Endodermal cell (in vitro differentiated cells): ENCODE measurements at regions not wholly inside any gene's neighbourhood (a gene's known extent, or its start where the extent isn't known, plus 50 kb on each side); places are given as distances from the start of the nearest gene placed in this dataset.

Experiments
- DNase-seq: peaks from one replicate; pipeline ENCODE4 v3.0.0-alpha.2; 2017
- H3K27ac ChIP-seq: 2 replicates; pipeline ENCODE4 v1.5.1; 2013; ENCODE audit warnings: mild to moderate bottlenecking, low read depth, low read length, moderate library complexity
- H3K27me3 ChIP-seq: 2 replicates; pipeline ENCODE4 v1.6.1; 2013; ENCODE audit warnings: mild to moderate bottlenecking, low read length, moderate library complexity; ENCODE audit not compliant: insufficient read depth, control insufficient read depth, poor library complexity, severe bottlenecking
- H3K36me3 ChIP-seq: 2 replicates; pipeline ENCODE4 v1.7.0; 2013; ENCODE audit warnings: mild to moderate bottlenecking, low read length, moderate library complexity; ENCODE audit not compliant: control insufficient read depth, insufficient read depth
- H3K4me1 ChIP-seq: one replicate; pipeline ENCODE4 v1.7.0; 2013; ENCODE audit warnings: low read length; ENCODE audit not compliant: control insufficient read depth, insufficient read depth
- H3K4me3 ChIP-seq: 2 replicates; pipeline ENCODE4 v1.5.1; 2013; ENCODE audit warnings: mild to moderate bottlenecking, low read length, moderate library complexity
- H3K9ac ChIP-seq: 2 replicates; pipeline ENCODE4 v1.6.1; 2013; ENCODE audit warnings: mild to moderate bottlenecking, low read length, moderate library complexity; ENCODE audit not compliant: poor library complexity, severe bottlenecking; ENCODE audit errors: extremely low read depth
- H3K9me3 ChIP-seq: 2 replicates; pipeline ENCODE4 v1.6.1; 2013; ENCODE audit warnings: mild to moderate bottlenecking, low read length, moderate library complexity; ENCODE audit not compliant: control insufficient read depth
- H3K27ac Mint-ChIP-seq: 2 replicates; pipeline ENCODE4 v1.8.0; 2020; ENCODE audit warnings: mixed read lengths
- H3K27me3 Mint-ChIP-seq: 2 replicates; pipeline ENCODE4 v1.8.0; 2021; ENCODE audit warnings: mild to moderate bottlenecking, mixed read lengths; ENCODE audit not compliant: insufficient read depth
- H3K36me3 Mint-ChIP-seq: 2 replicates; pipeline ENCODE4 v1.8.0; 2020; ENCODE audit warnings: low read depth, mixed read lengths
- H3K4me1 Mint-ChIP-seq: 2 replicates; pipeline ENCODE4 v1.8.0; 2020; ENCODE audit warnings: mixed read lengths
- H3K4me3 Mint-ChIP-seq: 2 replicates; pipeline ENCODE4 v1.8.0; 2020; ENCODE audit warnings: mild to moderate bottlenecking, moderate library complexity, mixed read lengths
- H3K9me3 Mint-ChIP-seq: 2 replicates; pipeline ENCODE4 v1.8.0; 2020; ENCODE audit warnings: mild to moderate bottlenecking, mixed read lengths
- CTCF ChIP-seq: fragments of 200-600 bp; sonication (generic); conservative IDR thresholded peaks from 2 replicates; pipeline ENCODE4 v1.5.0; 2021; ENCODE audit warnings: antibody characterized with exemption, mild to moderate bottlenecking
- WGBS, 2 experiments: methylation state at CpG; one replicate each; pipeline versions ENCODE4 v1.1.5 to v1.1.7; 2013; ENCODE audit warnings: missing lambda C conversion rate in 2 of 2, mixed read lengths in 1 of 2; ENCODE audit not compliant: insufficient coverage in 1 of 2, insufficient read length in 1 of 2; 5-methylcytosine and 5-hydroxymethylcytosine counted together

DNA sequence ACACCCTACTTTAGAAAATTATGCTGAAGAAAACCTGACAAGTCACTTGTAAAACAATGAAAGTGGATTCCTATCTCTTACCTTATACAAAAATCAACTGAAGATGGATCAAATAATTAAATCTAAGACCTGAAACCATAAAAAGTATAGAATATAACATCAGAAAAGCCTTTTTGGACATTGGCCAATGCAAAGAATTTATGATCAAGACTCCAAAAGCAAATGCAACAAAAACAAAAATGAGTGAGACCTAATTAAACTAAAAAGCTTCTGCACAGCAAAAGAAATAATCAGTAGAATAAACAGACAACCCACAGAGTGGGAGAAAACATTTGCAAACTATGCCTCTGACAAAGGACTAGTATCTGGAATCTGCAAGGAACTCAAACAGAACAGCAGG lies 303.0 kb upstream of the CDH9 start:
- Histone ChIP-seq H3K27me3 (no peaks in the 10 kb centered on the region), H3K36me3 (no peaks in the 10 kb centered on the region), H3K4me1 (no peaks in the 10 kb centered on the region), H3K27ac (no peak overlapping the region), H3K4me3 (no peak overlapping the region), H3K9me3 (peaks cover 15% of the 10 kb centered on the region), H3K9ac (no peak overlapping the region)
- Mint-ChIP-seq H3K27me3 (no peaks in the 10 kb centered on the region), H3K9me3 (peaks cover 21% of the 10 kb centered on the region), H3K4me3 (no peak overlapping the region), H3K4me1 (peaks cover 9% of the 10 kb centered on the region), H3K36me3 (peaks cover 7% of the 10 kb centered on the region), H3K27ac (no peak overlapping the region)
- DNase-seq, result no peak
- TF ChIP-seq CTCF, result no peak

DNA sequence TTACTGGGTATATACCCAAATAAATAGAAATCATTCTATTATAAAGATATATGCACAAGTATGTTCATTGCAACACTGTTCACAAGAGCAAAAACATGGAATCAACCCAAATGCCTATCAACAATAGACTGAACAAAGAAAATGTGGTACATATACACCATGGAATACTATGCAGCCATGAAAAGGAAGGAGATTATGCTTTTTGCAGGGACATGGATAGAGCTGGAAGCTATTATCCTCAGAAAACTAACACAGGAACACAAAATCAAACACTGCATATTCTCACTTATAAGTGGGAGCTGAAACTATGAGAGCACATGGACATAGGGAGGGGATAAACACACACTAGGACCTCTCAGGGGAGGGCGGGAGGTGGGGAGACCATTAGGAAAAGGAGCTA lies 298.4 kb upstream of the CDH9 start:
- 94% methylated on average over 1 of the region's 1 CpG; no CpG with 5 or more reads in 1 of the 2 experiments for WGBS, 2 experiments
- TF ChIP-seq CTCF, result no peak
- Histone ChIP-seq H3K4me3 (no peak overlapping the region), H3K9me3 (peaks cover 15% of the 10 kb centered on the region), H3K9ac (no peak overlapping the region), H3K27ac (no peak overlapping the region), H3K4me1 (no peaks in the 10 kb centered on the region), H3K27me3 (no peaks in the 10 kb centered on the region), H3K36me3 (no peaks in the 10 kb centered on the region)
- DNase-seq, result no peak
- H3K36me3 Mint-ChIP-seq, result peaks cover 7% of the 10 kb centered on the region
- H3K9me3 Mint-ChIP-seq, result peaks cover 22% of the 10 kb centered on the region
- peaks cover 5% of the 10 kb centered on the region for H3K4me1 Mint-ChIP-seq
- no peak overlapping the region for H3K4me3 Mint-ChIP-seq
- no peaks in the 10 kb centered on the region for H3K27me3 Mint-ChIP-seq
- no peak overlapping the region for H3K27ac Mint-ChIP-seq

DNA sequence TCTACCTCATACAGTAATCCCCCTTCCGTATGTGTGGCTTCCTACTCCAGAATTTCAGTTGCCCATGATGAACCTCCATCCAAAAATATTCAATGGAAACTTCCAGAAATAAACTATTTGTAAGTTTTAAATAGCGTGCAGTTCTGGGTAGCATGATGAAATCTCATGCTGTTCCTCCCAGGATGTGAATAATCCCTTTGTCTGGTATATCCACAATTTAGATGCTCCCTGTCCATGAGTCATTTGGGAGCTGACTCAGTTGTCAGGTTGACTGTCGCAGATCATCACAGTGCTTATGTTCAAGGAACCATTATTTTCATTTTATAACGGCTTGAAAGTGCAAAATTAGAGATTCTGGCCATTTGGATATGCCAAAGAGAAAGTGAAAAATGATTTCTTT lies 290.1 kb upstream of the CDH9 start:
- no peak for TF ChIP-seq CTCF
- H3K36me3 Mint-ChIP-seq, result no peaks in the 10 kb centered on the region
- H3K4me3 ChIP-seq, result no peak overlapping the region
- H3K27ac ChIP-seq, result no peak overlapping the region
- WGBS, 2 experiments, result 92 to 96% methylated on average over 3 to 4 of the region's 4 CpGs
- H3K27ac Mint-ChIP-seq, result no peak overlapping the region
- H3K4me1 Mint-ChIP-seq, result no peaks in the 10 kb centered on the region
- H3K36me3 ChIP-seq, result no peaks in the 10 kb centered on the region
- no peaks in the 10 kb centered on the region for H3K27me3 ChIP-seq
- no peak overlapping the region for H3K4me3 Mint-ChIP-seq
- DNase-seq, result no peak
- peaks cover 6% of the 10 kb centered on the region for H3K9me3 Mint-ChIP-seq
- H3K9me3 ChIP-seq, result no peaks in the 10 kb centered on the region
- H3K4me1 ChIP-seq, result no peaks in the 10 kb centered on the region
- H3K9ac ChIP-seq, result no peak overlapping the region
- H3K27me3 Mint-ChIP-seq, result no peaks in the 10 kb centered on the region
